OCI-LY3 (cell line): ENCODE measurements at regions not wholly inside any gene's neighbourhood (a gene's known extent, or its start where the extent isn't known, plus 50 kb on each side); places are given as distances from the start of the nearest gene placed in this dataset.

Experiments used
- H2AFZ ChIP-seq: fragments of 200-600, 300-600 bp; shearing (Covaris generic); 2 replicates; pipeline ENCODE4 v1.6.0; 2014; ENCODE audit warnings: antibody characterized with exemption, low read depth, low read length
- H3K27ac ChIP-seq: fragments of 200-600, 300-600 bp; sonication (generic); 2 replicates; pipeline ENCODE4 v1.5.1; 2014; ENCODE audit warnings: mild to moderate bottlenecking, low read length, moderate library complexity, mixed read lengths
- H3K27me3 ChIP-seq: fragments of 200-600, 300-600 bp; sonication (generic); 2 replicates; pipeline ENCODE4 v1.6.1; 2014; ENCODE audit warnings: low read depth, low read length, mixed read lengths
- H3K36me3 ChIP-seq: fragments of 200-600, 300-600 bp; sonication (generic); replicated peaks from 2 replicates; pipeline ENCODE3; 2014; ENCODE audit warnings: low read depth, low read length, mixed read lengths
- H3K4me1 ChIP-seq: fragments of 300-600, 200-600 bp; sonication (generic); 2 replicates; pipeline ENCODE4 v1.6.1; 2014; ENCODE audit warnings: low read length, mixed read lengths
- H3K4me2 ChIP-seq: fragments of 200-600, 300-600 bp; sonication (generic); 2 replicates; pipeline ENCODE4 v1.6.1; 2014; ENCODE audit warnings: low read length, mixed read lengths
- H3K4me3 ChIP-seq: fragments of 300-600, 200-600 bp; sonication (generic); 2 replicates; pipeline ENCODE4 v1.5.1; 2014; ENCODE audit warnings: antibody characterized with exemption, mild to moderate bottlenecking, low read length, moderate library complexity
- H3K79me2 ChIP-seq: fragments of 300-600, 200-600 bp; shearing (Covaris generic); 2 replicates; pipeline ENCODE4 v1.6.1; 2014; ENCODE audit warnings: mild to moderate bottlenecking, low read length, mixed read lengths
- H3K9ac ChIP-seq: fragments of 300-600, 200-600 bp; shearing (Covaris generic); 2 replicates; pipeline ENCODE4 v1.6.0; 2014; ENCODE audit warnings: mild to moderate bottlenecking, low read length, moderate library complexity
- H3K9me3 ChIP-seq: fragments of 200-600, 300-600 bp; shearing (Covaris generic); 2 replicates; pipeline ENCODE4 v1.6.1; 2014; ENCODE audit warnings: low read length, mixed read lengths; ENCODE audit not compliant: insufficient read depth
- H4K20me1 ChIP-seq: fragments of 200-600, 300-600 bp; sonication (generic); 2 replicates; pipeline ENCODE4 v1.6.1; 2016; ENCODE audit warnings: low read length, mixed read lengths; ENCODE audit not compliant: insufficient read depth
- EZH2phosphoT487 ChIP-seq: fragments of 200-600 bp; shearing (Covaris generic); IDR thresholded peaks from 2 replicates; pipeline ENCODE4 v1.6.1; 2018; ENCODE audit warnings: antibody characterized with exemption, mixed run types, low read depth
- TF ChIP-seq, protein P1 (sequence below): fragments of 200-600, 300-600 bp; sonication (generic); IDR thresholded peaks from 2 replicates; pipeline ENCODE4 v1.5.1; 2014; ENCODE audit warnings: antibody characterized with exemption, low read length, low read depth

DNA sequence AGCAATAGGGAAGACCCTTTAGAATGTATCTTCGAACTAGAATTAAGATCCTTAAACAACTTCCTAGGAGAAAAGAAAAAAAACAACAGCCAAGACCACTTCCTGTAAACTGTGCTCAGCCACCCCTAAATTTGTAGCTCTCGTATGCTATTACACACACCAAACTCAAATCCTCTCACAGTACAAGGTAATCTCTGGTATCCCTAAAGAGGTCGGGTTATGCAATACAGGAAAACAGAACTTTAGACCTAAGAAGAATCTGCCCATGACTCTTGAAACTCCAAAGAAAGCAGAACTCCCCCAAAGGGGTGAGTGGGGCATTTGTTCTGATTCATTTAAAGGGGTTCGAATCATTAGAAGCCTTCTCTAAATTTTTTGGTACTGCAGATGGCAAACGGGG is 170.9 kb upstream of the CASK start:
- TF ChIP-seq EZH2phosphoT487: no peak
- TF ChIP-seq, protein P1, sequence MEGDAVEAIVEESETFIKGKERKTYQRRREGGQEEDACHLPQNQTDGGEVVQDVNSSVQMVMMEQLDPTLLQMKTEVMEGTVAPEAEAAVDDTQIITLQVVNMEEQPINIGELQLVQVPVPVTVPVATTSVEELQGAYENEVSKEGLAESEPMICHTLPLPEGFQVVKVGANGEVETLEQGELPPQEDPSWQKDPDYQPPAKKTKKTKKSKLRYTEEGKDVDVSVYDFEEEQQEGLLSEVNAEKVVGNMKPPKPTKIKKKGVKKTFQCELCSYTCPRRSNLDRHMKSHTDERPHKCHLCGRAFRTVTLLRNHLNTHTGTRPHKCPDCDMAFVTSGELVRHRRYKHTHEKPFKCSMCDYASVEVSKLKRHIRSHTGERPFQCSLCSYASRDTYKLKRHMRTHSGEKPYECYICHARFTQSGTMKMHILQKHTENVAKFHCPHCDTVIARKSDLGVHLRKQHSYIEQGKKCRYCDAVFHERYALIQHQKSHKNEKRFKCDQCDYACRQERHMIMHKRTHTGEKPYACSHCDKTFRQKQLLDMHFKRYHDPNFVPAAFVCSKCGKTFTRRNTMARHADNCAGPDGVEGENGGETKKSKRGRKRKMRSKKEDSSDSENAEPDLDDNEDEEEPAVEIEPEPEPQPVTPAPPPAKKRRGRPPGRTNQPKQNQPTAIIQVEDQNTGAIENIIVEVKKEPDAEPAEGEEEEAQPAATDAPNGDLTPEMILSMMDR: no peak
- peak overlapping the region; percentile 73 for H3K4me3 ChIP-seq
- peak overlapping the region; percentile 91 for H2AFZ ChIP-seq

DNA sequence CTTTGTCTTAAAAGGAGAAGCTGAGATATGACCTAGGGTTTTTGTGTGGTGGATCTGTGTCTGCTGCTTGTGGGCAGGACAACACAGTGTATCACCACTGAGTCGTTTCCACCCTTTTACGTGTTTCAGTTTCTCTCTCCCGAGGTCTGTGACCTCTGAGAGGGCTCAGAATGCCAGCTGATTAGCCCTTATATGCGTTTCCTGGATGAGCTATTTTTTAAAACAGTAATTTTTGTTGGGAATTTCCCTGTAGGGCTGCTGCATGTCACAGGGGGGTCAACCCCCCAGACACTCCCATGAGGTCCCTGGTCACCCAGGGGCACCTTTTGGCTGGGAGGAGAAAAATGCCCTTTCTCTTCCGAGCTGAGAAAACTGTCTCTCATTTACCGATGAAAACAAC is 170.4 kb upstream of the CASK start:
- peak overlapping the region; percentile 91 for H2AFZ ChIP-seq
- H3K79me2 ChIP-seq: no peaks in the 10 kb centered on the region
- no peaks in the 10 kb centered on the region for H3K36me3 ChIP-seq
- TF ChIP-seq, protein P1: no peak
- TF ChIP-seq EZH2phosphoT487: no peak
- H3K4me2 ChIP-seq: peak overlapping the region; percentile 85
- no peak overlapping the region for H3K27ac ChIP-seq
- no peaks in the 10 kb centered on the region for H3K27me3 ChIP-seq
- H3K4me3 ChIP-seq: peak overlapping the region; percentile 73
- H3K9me3 ChIP-seq: no peaks in the 10 kb centered on the region
- H4K20me1 ChIP-seq: no peaks in the 10 kb centered on the region
- H3K9ac ChIP-seq: peak overlapping the region; percentile 51
- H3K4me1 ChIP-seq: peaks cover 17% of the 10 kb centered on the region

More for the DNA sequence above, 170.9 kb upstream of the CASK start:
- Histone ChIP-seq H3K4me1 (peaks cover 17% of the 10 kb centered on the region), H3K9me3 (no peaks in the 10 kb centered on the region), H3K36me3 (no peaks in the 10 kb centered on the region), H3K27me3 (no peaks in the 10 kb centered on the region), H4K20me1 (no peaks in the 10 kb centered on the region), H3K79me2 (no peaks in the 10 kb centered on the region), H3K27ac (no peak overlapping the region), H3K9ac (peak overlapping the region; percentile 51), H3K4me2 (peak overlapping the region; percentile 85)

DNA sequence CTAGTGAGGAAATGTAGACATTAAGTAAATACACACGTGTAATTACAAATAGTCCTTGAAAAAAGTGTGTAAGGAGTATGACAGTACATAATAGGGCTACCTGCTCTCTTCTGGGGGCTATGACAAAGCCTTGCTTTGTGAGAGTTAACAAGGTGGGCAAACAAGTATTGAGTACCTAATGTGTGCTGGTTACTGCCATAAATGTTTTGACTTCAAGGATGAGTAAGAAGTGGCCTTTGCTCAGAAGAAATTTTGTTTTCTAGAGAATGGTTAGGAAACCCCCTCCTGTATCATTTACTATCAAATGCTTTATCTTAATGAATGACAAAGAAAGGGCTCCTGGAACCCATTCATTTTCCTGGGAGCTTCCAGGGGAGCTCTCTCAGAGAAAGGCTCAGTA is 167.0 kb upstream of the CASK start:
- H3K9ac ChIP-seq: no peak overlapping the region
- H2AFZ ChIP-seq: no peak overlapping the region
- H3K4me1 ChIP-seq: peaks cover 17% of the 10 kb centered on the region
- no peaks in the 10 kb centered on the region for H3K27me3 ChIP-seq
- H3K4me2 ChIP-seq: no peak overlapping the region
- TF ChIP-seq EZH2phosphoT487: no peak
- TF ChIP-seq, protein P1: no peak
- H3K36me3 ChIP-seq: no peaks in the 10 kb centered on the region
- no peaks in the 10 kb centered on the region for H4K20me1 ChIP-seq
- no peak overlapping the region for H3K27ac ChIP-seq
- H3K9me3 ChIP-seq: no peaks in the 10 kb centered on the region
- no peaks in the 10 kb centered on the region for H3K79me2 ChIP-seq
- no peak overlapping the region for H3K4me3 ChIP-seq

DNA sequence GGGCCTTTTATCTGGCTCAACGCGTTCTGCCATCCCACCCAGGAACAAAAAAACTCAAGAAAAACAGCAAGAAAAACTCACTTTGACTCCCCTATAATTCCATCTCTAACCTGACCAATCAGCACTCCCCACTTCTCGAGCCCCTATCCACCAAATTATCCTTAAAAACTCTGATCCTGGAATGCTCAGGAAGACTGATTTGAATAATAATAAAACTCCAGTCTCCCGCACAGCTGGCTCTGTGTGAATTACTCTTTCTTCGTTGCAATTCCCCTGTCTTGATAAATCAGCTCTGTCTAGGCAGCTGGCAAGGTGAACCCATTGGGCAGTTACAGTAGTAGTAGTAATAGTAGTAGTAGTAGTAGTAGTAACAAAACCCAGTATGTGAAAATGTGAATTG is 165.7 kb upstream of the CASK start:
- no peaks in the 10 kb centered on the region for H3K27me3 ChIP-seq
- H3K9ac ChIP-seq: no peak overlapping the region
- H3K4me2 ChIP-seq: no peak overlapping the region
- H3K4me3 ChIP-seq: no peak overlapping the region
- peaks cover 8% of the 10 kb centered on the region for H3K4me1 ChIP-seq
- H3K36me3 ChIP-seq: no peaks in the 10 kb centered on the region
- no peaks in the 10 kb centered on the region for H3K9me3 ChIP-seq
- no peaks in the 10 kb centered on the region for H4K20me1 ChIP-seq
- no peak overlapping the region for H3K27ac ChIP-seq
- no peak overlapping the region for H2AFZ ChIP-seq
- no peaks in the 10 kb centered on the region for H3K79me2 ChIP-seq
- no peak for TF ChIP-seq EZH2phosphoT487
- TF ChIP-seq, protein P1: no peak
